ENCODE measurements at regions not wholly inside any gene's neighbourhood (a gene's known extent, or its start where the extent isn't known, plus 50 kb on each side); places are given as distances from the start of the nearest gene placed in this dataset.

GRCh38 chr4:38298868-38299713 is 338.9 kb downstream of the PTTG2 start:
- Histone ChIP-seq H3K27ac (ENCODE audit: insufficient read depth, low read length) (no peak overlapping the region), H3K4ac (ENCODE audit: low read depth, low read length) (no peak overlapping the region), H2AK5ac (ENCODE audit: low read depth, low read length) (no peak overlapping the region), H4K5ac (ENCODE audit: low read depth, low read length) (no peak overlapping the region), H3K14ac (replicated peaks; ENCODE audit: low read depth, low read length) (no peak overlapping the region), H4K20me1 (ENCODE audit: insufficient read depth, low read length) (no peaks in the 10 kb centered on the region), H2BK20ac (ENCODE audit: low read depth, low read length) (no peak overlapping the region), H3K18ac (ENCODE audit: low read depth, low read length) (no peak overlapping the region), H3K23ac (ENCODE audit: low read depth, low read length) (no peak overlapping the region), H3K9me1 (ENCODE audit: insufficient read depth, low read length) (no peaks in the 10 kb centered on the region), H3K4me3 (ENCODE audit: insufficient read depth, low read depth, low read length) (no peak overlapping the region), H2BK120ac (ENCODE audit: low read depth, low read length) (no peak overlapping the region), H2BK15ac (ENCODE audit: low read depth, low read length) (no peak overlapping the region), H3K56ac (ENCODE audit: extremely low read depth, insufficient read depth, low read length) (no peak overlapping the region), H3K79me1 (ENCODE audit: low read depth in 1 of 2, low read length in 2 of 2) (no peaks in the 10 kb centered on the region), H3K4me1 (ENCODE audit: control insufficient read depth, insufficient read depth, low read length) (no peaks in the 10 kb centered on the region), H2BK5ac (ENCODE audit: low read depth, low read length, poor library complexity, severe bottlenecking) (no peak overlapping the region), H3K27me3 (ENCODE audit: control insufficient read depth, insufficient read depth, low read length) (no peaks in the 10 kb centered on the region), H3K9ac (ENCODE audit: low read depth, low read length) (no peak overlapping the region), H4K91ac (ENCODE audit: insufficient read depth, low read depth, low read length) (no peak overlapping the region), H3K4me2 (ENCODE audit: low read depth, low read length) (no peak overlapping the region), H2AFZ (replicated peaks; ENCODE audit: low read length, poor library complexity) (no peak overlapping the region), H4K8ac (ENCODE audit: low read depth in 2 of 2, low read length in 2 of 2) (no peak overlapping the region), H3K36me3 (ENCODE audit: control insufficient read depth, insufficient read depth, low read length) (no peaks in the 10 kb centered on the region), H3K9me3 (ENCODE audit: control insufficient read depth, insufficient read depth, low read length) (peaks cover 14% of the 10 kb centered on the region), H2AK9ac (replicated peaks; ENCODE audit: low read depth, low read length, poor library complexity) (no peak overlapping the region)
- BruUV-seq (replicated peaks): no TSS peak
- no peak for TF ChIP-seq RFX5 (IDR thresholded peaks at IDR 0.05; ENCODE audit: low read depth, low read length)
- no peak for TF ChIP-seq ELK1 (IDR thresholded peaks at IDR 0.05; ENCODE audit: borderline replicate concordance, low read depth, low read length)
- DNase-seq: no peak
- dilution Hi-C loops (cut with HindIII; ENCODE audit: low sequenced_read_pairs, unreplicated experiment): no loop called here
- intact Hi-C loops (cut with micrococcal nuclease): no loop called here
- in situ Hi-C loops (cut with MboI; ENCODE audit: low sequenced_read_pairs): no loop called here
- no CpG with 5 or more reads among the region's 1 CpG for WGBS, 2 experiments (ENCODE audit: extremely low coverage in 2 of 2, insufficient read length in 1 of 2)
- ChIA-PET CTCF (no interaction called here), POLR2A (ENCODE audit: unreplicated experiment) (no interaction called here)
- no peak for ATAC-seq (ENCODE audit: low read depth)

All from IMR-90 (cell line).